Endodermal cell (in vitro differentiated cells): ENCODE measurements at regions not wholly inside any gene's neighbourhood (a gene's known extent, or its start where the extent isn't known, plus 50 kb on each side); places are given as distances from the start of the nearest gene placed in this dataset.

ENCODE experiments used
- DNase-seq: peaks from one replicate; pipeline ENCODE4 v3.0.0-alpha.2; 2017
- H3K27ac ChIP-seq: 2 replicates; pipeline ENCODE4 v1.5.1; 2013; ENCODE audit warnings: mild to moderate bottlenecking, low read depth, low read length, moderate library complexity
- H3K27me3 ChIP-seq: 2 replicates; pipeline ENCODE4 v1.6.1; 2013; ENCODE audit warnings: mild to moderate bottlenecking, low read length, moderate library complexity; ENCODE audit not compliant: insufficient read depth, control insufficient read depth, poor library complexity, severe bottlenecking
- H3K36me3 ChIP-seq: 2 replicates; pipeline ENCODE4 v1.7.0; 2013; ENCODE audit warnings: mild to moderate bottlenecking, low read length, moderate library complexity; ENCODE audit not compliant: control insufficient read depth, insufficient read depth
- H3K4me1 ChIP-seq: one replicate; pipeline ENCODE4 v1.7.0; 2013; ENCODE audit warnings: low read length; ENCODE audit not compliant: control insufficient read depth, insufficient read depth
- H3K4me3 ChIP-seq: 2 replicates; pipeline ENCODE4 v1.5.1; 2013; ENCODE audit warnings: mild to moderate bottlenecking, low read length, moderate library complexity
- H3K9ac ChIP-seq: 2 replicates; pipeline ENCODE4 v1.6.1; 2013; ENCODE audit warnings: mild to moderate bottlenecking, low read length, moderate library complexity; ENCODE audit not compliant: poor library complexity, severe bottlenecking; ENCODE audit errors: extremely low read depth
- H3K9me3 ChIP-seq: 2 replicates; pipeline ENCODE4 v1.6.1; 2013; ENCODE audit warnings: mild to moderate bottlenecking, low read length, moderate library complexity; ENCODE audit not compliant: control insufficient read depth
- H3K27ac Mint-ChIP-seq: 2 replicates; pipeline ENCODE4 v1.8.0; 2020; ENCODE audit warnings: mixed read lengths
- H3K27me3 Mint-ChIP-seq: 2 replicates; pipeline ENCODE4 v1.8.0; 2021; ENCODE audit warnings: mild to moderate bottlenecking, mixed read lengths; ENCODE audit not compliant: insufficient read depth
- H3K36me3 Mint-ChIP-seq: 2 replicates; pipeline ENCODE4 v1.8.0; 2020; ENCODE audit warnings: low read depth, mixed read lengths
- H3K4me1 Mint-ChIP-seq: 2 replicates; pipeline ENCODE4 v1.8.0; 2020; ENCODE audit warnings: mixed read lengths
- H3K4me3 Mint-ChIP-seq: 2 replicates; pipeline ENCODE4 v1.8.0; 2020; ENCODE audit warnings: mild to moderate bottlenecking, moderate library complexity, mixed read lengths
- H3K9me3 Mint-ChIP-seq: 2 replicates; pipeline ENCODE4 v1.8.0; 2020; ENCODE audit warnings: mild to moderate bottlenecking, mixed read lengths
- CTCF ChIP-seq: fragments of 200-600 bp; sonication (generic); conservative IDR thresholded peaks from 2 replicates; pipeline ENCODE4 v1.5.0; 2021; ENCODE audit warnings: antibody characterized with exemption, mild to moderate bottlenecking
- WGBS, 2 experiments: methylation state at CpG; one replicate each; pipeline versions ENCODE4 v1.1.5 to v1.1.7; 2013; ENCODE audit warnings: missing lambda C conversion rate in 2 of 2, mixed read lengths in 1 of 2; ENCODE audit not compliant: insufficient coverage in 1 of 2, insufficient read length in 1 of 2; 5-methylcytosine and 5-hydroxymethylcytosine counted together

GRCh38 chr10:117646718-117647117 lies 104.2 kb downstream of the EMX2 start:
- no peaks in the 10 kb centered on the region for H3K9me3 ChIP-seq
- H3K36me3 Mint-ChIP-seq: no peaks in the 10 kb centered on the region
- H3K4me1 ChIP-seq: no peaks in the 10 kb centered on the region
- peaks cover 9% of the 10 kb centered on the region for H3K9me3 Mint-ChIP-seq
- H3K27ac Mint-ChIP-seq: no peak overlapping the region
- H3K4me1 Mint-ChIP-seq: no peaks in the 10 kb centered on the region
- H3K4me3 ChIP-seq: no peak overlapping the region
- peaks cover 14% of the 10 kb centered on the region for H3K27me3 Mint-ChIP-seq
- DNase-seq: no peak
- H3K9ac ChIP-seq: no peak overlapping the region
- H3K27me3 ChIP-seq: no peaks in the 10 kb centered on the region
- WGBS, 2 experiments: 92 to 100% methylated on average over 3 to 5 of the region's 5 CpGs
- no peak for TF ChIP-seq CTCF
- H3K27ac ChIP-seq: no peak overlapping the region
- no peaks in the 10 kb centered on the region for H3K36me3 ChIP-seq
- H3K4me3 Mint-ChIP-seq: no peak overlapping the region

GRCh38 chr10:117647306-117647705 lies 104.8 kb downstream of the EMX2 start:
- Mint-ChIP-seq H3K9me3 (peaks cover 9% of the 10 kb centered on the region), H3K36me3 (no peaks in the 10 kb centered on the region), H3K27me3 (peaks cover 10% of the 10 kb centered on the region), H3K27ac (no peak overlapping the region), H3K4me1 (no peaks in the 10 kb centered on the region), H3K4me3 (no peak overlapping the region)
- H3K9me3 ChIP-seq: no peaks in the 10 kb centered on the region
- H3K36me3 ChIP-seq: no peaks in the 10 kb centered on the region
- H3K4me3 ChIP-seq: no peak overlapping the region
- no peak overlapping the region for H3K9ac ChIP-seq
- DNase-seq: no peak
- no peaks in the 10 kb centered on the region for H3K27me3 ChIP-seq
- H3K4me1 ChIP-seq: no peaks in the 10 kb centered on the region
- 74 to 82% methylated on average over 4 to 6 of the region's 6 CpGs for WGBS, 2 experiments
- H3K27ac ChIP-seq: no peak overlapping the region
- no peak for TF ChIP-seq CTCF

- H3K27me3 ChIP-seq: no peaks in the 10 kb centered on the region
- no peak overlapping the region for H3K9ac ChIP-seq
- no peak for DNase-seq
- Mint-ChIP-seq H3K27ac (no peak overlapping the region), H3K4me1 (no peaks in the 10 kb centered on the region), H3K36me3 (no peaks in the 10 kb centered on the region), H3K4me3 (no peak overlapping the region), H3K27me3 (peaks cover 13% of the 10 kb centered on the region), H3K9me3 (peaks cover 22% of the 10 kb centered on the region)
- no peak overlapping the region for H3K4me3 ChIP-seq
- H3K9me3 ChIP-seq: peaks cover 6% of the 10 kb centered on the region
- 85 to 100% methylated on average over 2 to 4 of the region's 5 CpGs for WGBS, 2 experiments
- no peak for TF ChIP-seq CTCF
- no peaks in the 10 kb centered on the region for H3K36me3 ChIP-seq
- no peak overlapping the region for H3K27ac ChIP-seq
- no peaks in the 10 kb centered on the region for H3K4me1 ChIP-seq
Observed at GRCh38 chr10:117651121-117651520, 108.6 kb downstream of the EMX2 start.
